ENCODE measurements at regions not wholly inside any gene's neighbourhood (a gene's known extent, or its start where the extent isn't known, plus 50 kb on each side); places are given as distances from the start of the nearest gene placed in this dataset.

DNA sequence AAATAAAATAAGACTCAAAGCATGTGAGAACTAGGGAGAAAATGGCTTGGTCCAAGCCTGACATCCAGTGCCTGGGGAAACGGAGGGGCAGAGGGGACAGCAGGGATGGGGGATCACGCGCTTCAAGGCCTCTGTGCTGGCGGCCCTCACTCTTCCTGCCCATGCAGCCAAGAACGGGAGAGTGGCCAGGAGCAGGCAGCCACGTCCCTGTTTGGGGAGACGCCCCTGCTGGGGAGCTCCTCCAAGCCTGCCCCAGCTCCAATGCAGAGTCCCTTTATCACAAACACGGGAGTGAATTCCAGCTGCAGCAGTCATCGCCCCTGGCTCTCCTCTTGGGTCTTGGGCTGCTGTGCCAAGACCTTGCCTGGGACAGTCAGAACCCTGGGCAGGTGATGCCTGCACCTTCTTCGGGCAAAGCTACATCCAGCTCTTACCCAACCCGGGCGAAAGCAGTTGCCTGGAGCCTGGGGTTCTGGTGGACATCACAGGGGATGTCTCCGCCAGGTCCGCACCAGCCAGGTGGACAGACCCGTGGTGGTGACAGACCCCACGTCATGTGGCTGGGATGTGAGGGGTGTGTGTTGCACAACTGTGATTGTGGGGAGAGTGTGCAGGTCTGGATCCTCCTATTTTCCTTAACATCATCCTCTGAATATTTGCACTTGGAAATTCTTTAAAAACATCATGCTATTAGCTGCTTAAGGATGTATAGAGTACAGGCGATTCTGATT is 1391.3 kb downstream of the BRD1 start:
- TF ChIP-seq, protein P1, sequence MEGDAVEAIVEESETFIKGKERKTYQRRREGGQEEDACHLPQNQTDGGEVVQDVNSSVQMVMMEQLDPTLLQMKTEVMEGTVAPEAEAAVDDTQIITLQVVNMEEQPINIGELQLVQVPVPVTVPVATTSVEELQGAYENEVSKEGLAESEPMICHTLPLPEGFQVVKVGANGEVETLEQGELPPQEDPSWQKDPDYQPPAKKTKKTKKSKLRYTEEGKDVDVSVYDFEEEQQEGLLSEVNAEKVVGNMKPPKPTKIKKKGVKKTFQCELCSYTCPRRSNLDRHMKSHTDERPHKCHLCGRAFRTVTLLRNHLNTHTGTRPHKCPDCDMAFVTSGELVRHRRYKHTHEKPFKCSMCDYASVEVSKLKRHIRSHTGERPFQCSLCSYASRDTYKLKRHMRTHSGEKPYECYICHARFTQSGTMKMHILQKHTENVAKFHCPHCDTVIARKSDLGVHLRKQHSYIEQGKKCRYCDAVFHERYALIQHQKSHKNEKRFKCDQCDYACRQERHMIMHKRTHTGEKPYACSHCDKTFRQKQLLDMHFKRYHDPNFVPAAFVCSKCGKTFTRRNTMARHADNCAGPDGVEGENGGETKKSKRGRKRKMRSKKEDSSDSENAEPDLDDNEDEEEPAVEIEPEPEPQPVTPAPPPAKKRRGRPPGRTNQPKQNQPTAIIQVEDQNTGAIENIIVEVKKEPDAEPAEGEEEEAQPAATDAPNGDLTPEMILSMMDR (IDR thresholded peaks at IDR 0.05; ENCODE audit: low read depth, low read length): no peak
- DNase-seq (ENCODE audit: extremely low read depth, low read depth): no peak

DNA sequence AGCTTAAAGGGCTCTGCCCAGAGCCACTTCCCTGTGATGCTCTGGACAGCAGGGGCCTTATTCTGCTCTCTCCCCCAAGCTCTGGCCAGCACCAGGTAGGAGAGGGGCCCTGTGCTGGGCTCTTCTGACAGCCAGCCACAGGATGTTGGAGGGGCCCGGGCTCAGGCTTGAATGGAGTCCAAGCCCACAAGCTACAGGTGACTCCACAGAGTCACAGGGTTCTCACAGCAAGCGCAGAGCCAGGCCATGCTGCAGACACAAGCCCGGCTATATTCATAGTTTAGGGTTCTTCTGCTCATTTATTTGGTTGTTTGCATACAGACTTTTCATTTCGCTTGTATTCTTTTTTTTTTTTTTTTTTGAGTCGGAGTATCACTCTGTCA is 1392.8 kb downstream of the BRD1 start:
- no peak for DNase-seq (ENCODE audit: extremely low read depth, low read depth)
- TF ChIP-seq, protein P1 (IDR thresholded peaks at IDR 0.05; ENCODE audit: low read depth, low read length): no peak

DNA sequence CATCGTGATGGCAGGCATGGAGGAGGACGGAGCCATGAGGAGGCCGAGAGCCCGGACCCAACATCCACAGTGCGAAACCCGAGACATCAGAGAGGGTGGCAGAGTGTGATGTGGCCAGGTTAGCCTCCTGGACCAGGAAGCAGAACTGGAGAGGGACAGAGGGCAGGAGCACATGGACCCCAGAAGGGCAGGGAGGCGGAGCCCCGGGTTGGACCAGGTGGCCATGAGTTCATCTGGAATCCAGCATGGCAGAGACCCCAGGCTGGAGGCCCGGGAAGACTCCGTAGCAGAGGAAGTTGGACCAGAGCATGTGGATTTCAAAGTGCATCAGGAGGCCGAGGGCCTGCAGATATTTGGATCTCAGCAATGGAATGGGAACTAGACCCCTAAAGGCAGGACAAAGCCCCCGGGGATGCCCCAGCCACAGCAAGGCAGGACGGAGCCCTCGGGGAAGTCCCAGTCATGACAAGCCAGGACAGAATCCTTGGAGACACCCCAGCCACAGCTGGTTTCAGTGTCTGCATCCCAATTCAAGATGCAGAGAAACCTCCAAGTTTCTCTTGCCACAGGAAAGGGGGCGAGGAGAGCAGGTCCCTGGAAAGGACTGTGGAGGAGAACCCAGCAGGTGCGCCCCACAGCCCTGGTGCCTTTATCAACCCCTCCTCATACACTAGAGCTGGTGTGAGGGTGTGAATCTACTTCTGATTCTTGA is 1393.4 kb downstream of the BRD1 start:
- no peak for DNase-seq (ENCODE audit: extremely low read depth, low read depth)
- TF ChIP-seq, protein P1 (IDR thresholded peaks at IDR 0.05; ENCODE audit: low read depth, low read length): no peak

DNA sequence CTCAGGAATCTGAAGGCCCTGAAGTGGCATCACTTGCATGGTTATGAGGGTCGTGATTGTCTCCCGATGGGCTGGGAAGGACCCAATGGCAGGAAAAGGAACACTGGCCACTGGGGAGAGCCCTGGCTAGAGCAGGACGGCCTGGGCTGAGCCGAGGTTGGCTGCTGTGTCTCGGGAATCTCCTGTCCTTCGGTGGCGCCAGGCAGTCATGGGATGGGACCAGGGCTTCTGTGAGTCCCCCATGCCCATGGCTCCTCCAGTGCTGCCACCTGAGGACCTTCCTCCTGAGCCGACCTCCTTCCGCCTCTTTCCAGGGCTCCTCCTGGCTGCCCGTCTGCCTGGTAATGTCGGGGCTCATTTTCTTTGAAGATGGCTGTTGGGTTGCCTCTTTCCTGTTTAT is 1394.0 kb downstream of the BRD1 start:
- no peak for DNase-seq (ENCODE audit: extremely low read depth, low read depth)
- TF ChIP-seq, protein P1 (IDR thresholded peaks at IDR 0.05; ENCODE audit: low read depth, low read length): no peak

DNA sequence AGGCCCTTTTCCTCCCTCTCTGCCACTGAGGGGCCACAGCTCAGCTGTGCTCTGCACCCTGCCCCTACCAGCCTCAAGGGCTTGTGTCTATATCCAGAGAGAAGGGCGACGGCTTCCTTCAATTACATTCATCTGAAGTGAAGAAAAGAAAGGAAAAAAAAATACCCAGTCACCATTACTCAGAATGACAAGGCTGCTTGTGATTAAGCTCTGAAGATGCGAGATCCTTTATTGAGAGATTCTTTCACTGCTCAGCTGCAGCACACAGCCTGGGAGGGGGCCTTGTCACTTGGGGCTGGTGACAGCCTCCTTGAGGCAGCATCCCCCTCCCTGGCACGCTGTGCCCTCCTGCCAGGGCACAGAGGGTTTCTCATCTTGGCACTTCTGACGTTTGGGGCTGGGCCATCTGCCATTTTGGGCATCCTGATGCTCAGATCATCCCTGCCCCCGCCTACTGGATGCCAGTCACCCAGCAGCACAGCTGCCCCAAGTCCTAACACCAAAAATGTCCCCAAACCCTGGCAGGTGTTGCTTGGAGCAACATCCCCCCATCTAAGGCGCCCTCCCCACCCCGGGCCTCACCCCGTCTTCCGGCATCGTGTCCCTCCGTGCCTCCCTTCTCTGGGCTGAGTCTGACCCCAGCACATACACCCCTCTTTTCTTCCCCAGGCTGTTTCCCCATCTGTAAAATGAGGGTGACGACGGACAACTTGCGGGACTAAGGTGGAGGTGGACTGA is 1394.7 kb downstream of the BRD1 start:
- TF ChIP-seq, protein P1 (IDR thresholded peaks at IDR 0.05; ENCODE audit: low read depth, low read length): no peak
- no peak for DNase-seq (ENCODE audit: extremely low read depth, low read depth)

DNA sequence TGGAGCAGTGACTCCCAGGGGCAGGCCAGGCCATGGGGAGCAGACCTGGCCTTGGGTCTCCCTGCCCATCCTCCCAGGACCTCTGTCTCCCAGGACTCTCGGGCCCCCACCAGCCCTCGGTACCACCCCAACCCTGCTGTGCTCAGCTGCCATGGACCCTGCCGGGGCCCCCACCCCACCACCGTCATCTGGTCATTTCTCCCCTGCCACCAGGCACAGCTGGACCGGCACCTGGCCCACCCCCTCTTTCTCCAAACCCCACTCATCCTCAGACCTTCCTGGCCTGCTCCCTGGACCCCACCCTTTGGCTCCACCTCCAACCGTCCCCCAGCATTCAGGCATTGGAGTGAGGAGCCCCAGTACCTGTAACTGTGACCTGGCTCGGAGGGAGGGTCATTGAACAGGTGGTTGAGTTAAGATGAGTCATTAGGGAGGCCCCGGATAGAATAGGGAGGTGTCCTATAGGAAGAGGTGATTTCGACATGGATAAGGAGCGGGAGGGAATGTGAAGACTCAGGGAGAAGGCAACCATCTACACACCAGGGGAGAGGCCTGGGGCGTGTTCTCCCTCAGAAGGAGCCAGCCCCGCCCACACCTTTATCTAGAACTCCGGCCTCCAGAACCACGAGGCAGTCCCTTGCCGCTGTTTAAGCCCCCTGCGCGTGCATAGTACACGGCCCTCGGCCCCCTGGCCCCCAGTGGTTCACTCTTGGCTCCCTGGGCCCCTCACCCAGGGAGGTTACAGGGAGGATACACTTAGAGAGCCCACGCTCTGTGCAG is 1395.9 kb downstream of the BRD1 start:
- no peak for DNase-seq (ENCODE audit: extremely low read depth, low read depth)
- TF ChIP-seq, protein P1 (IDR thresholded peaks at IDR 0.05; ENCODE audit: low read depth, low read length): no peak
